OCI-LY3 (cell line): ENCODE measurements at regions not wholly inside any gene's neighbourhood (a gene's known extent, or its start where the extent isn't known, plus 50 kb on each side); places are given as distances from the start of the nearest gene placed in this dataset.

Experiments used
- H2AFZ ChIP-seq: fragments of 200-600, 300-600 bp; shearing (Covaris generic); 2 replicates; pipeline ENCODE4 v1.6.0; 2014; ENCODE audit warnings: antibody characterized with exemption, low read depth, low read length
- H3K27ac ChIP-seq: fragments of 200-600, 300-600 bp; sonication (generic); 2 replicates; pipeline ENCODE4 v1.5.1; 2014; ENCODE audit warnings: mild to moderate bottlenecking, low read length, moderate library complexity, mixed read lengths
- H3K27me3 ChIP-seq: fragments of 200-600, 300-600 bp; sonication (generic); 2 replicates; pipeline ENCODE4 v1.6.1; 2014; ENCODE audit warnings: low read depth, low read length, mixed read lengths
- H3K36me3 ChIP-seq: fragments of 200-600, 300-600 bp; sonication (generic); replicated peaks from 2 replicates; pipeline ENCODE3; 2014; ENCODE audit warnings: low read depth, low read length, mixed read lengths
- H3K4me1 ChIP-seq: fragments of 300-600, 200-600 bp; sonication (generic); 2 replicates; pipeline ENCODE4 v1.6.1; 2014; ENCODE audit warnings: low read length, mixed read lengths
- H3K4me2 ChIP-seq: fragments of 200-600, 300-600 bp; sonication (generic); 2 replicates; pipeline ENCODE4 v1.6.1; 2014; ENCODE audit warnings: low read length, mixed read lengths
- H3K4me3 ChIP-seq: fragments of 300-600, 200-600 bp; sonication (generic); 2 replicates; pipeline ENCODE4 v1.5.1; 2014; ENCODE audit warnings: antibody characterized with exemption, mild to moderate bottlenecking, low read length, moderate library complexity
- H3K79me2 ChIP-seq: fragments of 300-600, 200-600 bp; shearing (Covaris generic); 2 replicates; pipeline ENCODE4 v1.6.1; 2014; ENCODE audit warnings: mild to moderate bottlenecking, low read length, mixed read lengths
- H3K9ac ChIP-seq: fragments of 300-600, 200-600 bp; shearing (Covaris generic); 2 replicates; pipeline ENCODE4 v1.6.0; 2014; ENCODE audit warnings: mild to moderate bottlenecking, low read length, moderate library complexity
- H3K9me3 ChIP-seq: fragments of 200-600, 300-600 bp; shearing (Covaris generic); 2 replicates; pipeline ENCODE4 v1.6.1; 2014; ENCODE audit warnings: low read length, mixed read lengths; ENCODE audit not compliant: insufficient read depth
- H4K20me1 ChIP-seq: fragments of 200-600, 300-600 bp; sonication (generic); 2 replicates; pipeline ENCODE4 v1.6.1; 2016; ENCODE audit warnings: low read length, mixed read lengths; ENCODE audit not compliant: insufficient read depth
- CTCF ChIP-seq: fragments of 200-600, 300-600 bp; sonication (generic); IDR thresholded peaks from 2 replicates; pipeline ENCODE4 v1.5.1; 2014; ENCODE audit warnings: antibody characterized with exemption, low read length, low read depth
- EZH2phosphoT487 ChIP-seq: fragments of 200-600 bp; shearing (Covaris generic); IDR thresholded peaks from 2 replicates; pipeline ENCODE4 v1.6.1; 2018; ENCODE audit warnings: antibody characterized with exemption, mixed run types, low read depth

- peaks cover 3% of the 10 kb centered on the region; the same call in 1 of the 2 replicates for H4K20me1 ChIP-seq
- H3K27me3 ChIP-seq: peaks cover 39% of the 10 kb centered on the region
- H3K36me3 ChIP-seq: no peaks in the 10 kb centered on the region
- H3K4me3 ChIP-seq: no peak overlapping the region
- H3K4me2 ChIP-seq: peak overlapping the region; percentile 44; the same call in 1 of the 2 replicates
- H3K9ac ChIP-seq: no peak overlapping the region
- H3K4me1 ChIP-seq: peaks cover 4% of the 10 kb centered on the region; the same call in 1 of the 2 replicates
- no peak overlapping the region for H3K27ac ChIP-seq
- no peaks in the 10 kb centered on the region for H3K79me2 ChIP-seq
- H3K9me3 ChIP-seq: no peaks in the 10 kb centered on the region
- H2AFZ ChIP-seq: no peak overlapping the region
- no peak for TF ChIP-seq EZH2phosphoT487
- TF ChIP-seq CTCF: no peak
Measured at GRCh38 chr9:124102363-124102762, 90.8 kb downstream of the LHX2 start.

GRCh38 chr9:124105266-124105665 lies 93.7 kb downstream of the LHX2 start:
- Histone ChIP-seq H3K9ac (no peak overlapping the region), H3K36me3 (no peaks in the 10 kb centered on the region), H3K4me3 (no peak overlapping the region), H3K27ac (no peak overlapping the region), H3K9me3 (no peaks in the 10 kb centered on the region), H3K27me3 (peaks cover 27% of the 10 kb centered on the region), H2AFZ (no peak overlapping the region), H3K4me1 (peaks cover 4% of the 10 kb centered on the region; the same call in 1 of the 2 replicates), H3K79me2 (no peaks in the 10 kb centered on the region), H4K20me1 (no peaks in the 10 kb centered on the region), H3K4me2 (no peak overlapping the region)
- TF ChIP-seq EZH2phosphoT487: no peak
- TF ChIP-seq CTCF: no peak

- Histone ChIP-seq H3K4me2 (no peak overlapping the region), H3K9ac (no peak overlapping the region), H4K20me1 (no peaks in the 10 kb centered on the region), H3K27ac (no peak overlapping the region), H3K4me3 (no peak overlapping the region), H3K27me3 (peaks cover 5% of the 10 kb centered on the region; the same call in 1 of the 2 replicates), H2AFZ (no peak overlapping the region), H3K4me1 (no peaks in the 10 kb centered on the region), H3K79me2 (no peaks in the 10 kb centered on the region), H3K9me3 (no peaks in the 10 kb centered on the region), H3K36me3 (no peaks in the 10 kb centered on the region)
- TF ChIP-seq CTCF: no peak
- no peak for TF ChIP-seq EZH2phosphoT487
Measured at GRCh38 chr9:124108216-124108615, 96.6 kb downstream of the LHX2 start.

GRCh38 chr9:124110307-124110915 lies 98.8 kb downstream of the LHX2 start:
- H3K4me2 ChIP-seq: no peak overlapping the region
- peaks cover 5% of the 10 kb centered on the region; the same call in 1 of the 2 replicates for H3K27me3 ChIP-seq
- TF ChIP-seq EZH2phosphoT487 (no peak), CTCF (no peak)
- H3K9me3 ChIP-seq: no peaks in the 10 kb centered on the region
- H3K4me3 ChIP-seq: no peak overlapping the region
- no peak overlapping the region for H2AFZ ChIP-seq
- no peaks in the 10 kb centered on the region for H3K4me1 ChIP-seq
- H3K27ac ChIP-seq: no peak overlapping the region
- H3K36me3 ChIP-seq: no peaks in the 10 kb centered on the region
- H3K9ac ChIP-seq: no peak overlapping the region
- no peaks in the 10 kb centered on the region for H4K20me1 ChIP-seq
- no peaks in the 10 kb centered on the region for H3K79me2 ChIP-seq
